HG03520 (cell line): ENCODE measurements at regions not wholly inside any gene's neighbourhood (a gene's known extent, or its start where the extent isn't known, plus 50 kb on each side); places are given as distances from the start of the nearest gene placed in this dataset.
"Not testable (repeated sequence)": the region's sequence is repeated elsewhere in the genome, so short reads cannot be mapped to it uniquely, and the experiment has no call there.

ENCODE experiments used
- ATAC-seq: cut with Tn5 transposase; IDR thresholded peaks from one replicate; pipeline ENCODE4 v1.9.1; 2021; ENCODE audit warnings: mild to moderate bottlenecking, moderate library complexity; ENCODE audit not compliant: unreplicated experiment

GRCh38 chr3:180409170-180409569, 192.8 kb upstream of the TTC14 start:
- no peak for ATAC-seq

- no peak for ATAC-seq
These were observed 192.1 kb upstream of the TTC14 start for GRCh38 chr3:180409883-180410282.

GRCh38 chr3:180414157-180414556, 187.8 kb upstream of the TTC14 start:
- ATAC-seq: no peak

GRCh38 chr3:180416111-180416594, 185.8 kb upstream of the TTC14 start:
- no peak for ATAC-seq

GRCh38 chr3:180417241-180417640, 184.7 kb upstream of the TTC14 start:
- no peak for ATAC-seq

GRCh38 chr3:180420016-180420415, 181.9 kb upstream of the TTC14 start:
- no peak for ATAC-seq

GRCh38 chr3:180420804-180421203, 181.2 kb upstream of the TTC14 start:
- no peak for ATAC-seq

GRCh38 chr3:180421221-180421620, 180.7 kb upstream of the TTC14 start:
- ATAC-seq: no peak

- no peak for ATAC-seq
These were observed 180.2 kb upstream of the TTC14 start for GRCh38 chr3:180421721-180422120.

- ATAC-seq: not testable (repeated sequence)
These were observed 177.7 kb upstream of the TTC14 start for GRCh38 chr3:180424305-180424704.

- no peak for ATAC-seq
These were observed 171.1 kb upstream of the TTC14 start for GRCh38 chr3:180430896-180431295.

GRCh38 chr3:180433152-180433551, 168.8 kb upstream of the TTC14 start:
- ATAC-seq: no peak

- no peak for ATAC-seq
These were observed 154.8 kb upstream of the TTC14 start for GRCh38 chr3:180447136-180447535.

- ATAC-seq: not testable (repeated sequence)
These were observed 153.6 kb upstream of the TTC14 start for GRCh38 chr3:180448407-180448806.

GRCh38 chr3:180457225-180457624, 144.7 kb upstream of the TTC14 start:
- no peak for ATAC-seq

- ATAC-seq: no peak
These were observed 135.5 kb upstream of the TTC14 start for GRCh38 chr3:180466401-180467011.

- no peak for ATAC-seq
These were observed 134.8 kb upstream of the TTC14 start for GRCh38 chr3:180467177-180467576.

GRCh38 chr3:180469149-180469548, 132.8 kb upstream of the TTC14 start:
- ATAC-seq: no peak

GRCh38 chr3:180478695-180479094, 123.3 kb upstream of the TTC14 start:
- no peak for ATAC-seq

GRCh38 chr3:180492047-180492446, 109.9 kb upstream of the TTC14 start:
- no peak for ATAC-seq

GRCh38 chr3:180496995-180497394, 105.0 kb upstream of the TTC14 start:
- ATAC-seq: no peak

- ATAC-seq: no peak
These were observed 85.6 kb upstream of the TTC14 start for GRCh38 chr3:180516368-180516767.

GRCh38 chr3:180523040-180523439, 78.9 kb upstream of the TTC14 start:
- no peak for ATAC-seq
